CD14-positive monocyte (primary cell): ENCODE measurements at regions not wholly inside any gene's neighbourhood (a gene's known extent, or its start where the extent isn't known, plus 50 kb on each side); places are given as distances from the start of the nearest gene placed in this dataset.

ENCODE experiments used
- DNase-seq, 3 donors: peaks; one replicate each; pipeline ENCODE4 v3.0.0-alpha.2; 2011 to 2022
- H2AFZ ChIP-seq: 2 replicates; pipeline ENCODE4 v1.6.0; 2012; ENCODE audit warnings: mild to moderate bottlenecking, low read depth, low read length, inconsistent platforms; ENCODE audit not compliant: insufficient read depth, poor library complexity, severe bottlenecking
- H3K27ac ChIP-seq, 2 donors: 1 replicate in 1 of 2; 2 replicates in 1 of 2; pipeline ENCODE4 v1.5.1; 2012 to 2013; ENCODE audit warnings: low read length in 2 of 2, control low read depth in 1 of 2, inconsistent platforms in 1 of 2, low read depth in 1 of 2, mild to moderate bottlenecking in 1 of 2
- H3K27me3 ChIP-seq, 2 donors: one replicate each; pipeline versions ENCODE4 v1.6.0 to v1.6.1; 2011 to 2013; ENCODE audit warnings: low read length in 2 of 2; ENCODE audit not compliant: control insufficient read depth in 2 of 2, insufficient read depth in 2 of 2
- H3K36me3 ChIP-seq, 2 donors: replicated peaks in 1 of 2; 1 replicate in 1 of 2; 2 replicates in 1 of 2; pipeline versions ENCODE4 v1.5.1 to v1.6.1; 2012 to 2013; ENCODE audit warnings: low read length in 2 of 2, control low read depth in 1 of 2, inconsistent platforms in 1 of 2, mild to moderate bottlenecking in 1 of 2; ENCODE audit not compliant: insufficient read depth in 2 of 2, control insufficient read depth in 1 of 2
- H3K4me1 ChIP-seq, 2 donors: 1 replicate in 1 of 2; 2 replicates in 1 of 2; pipeline versions ENCODE4 v1.5.1 to v1.6.1; 2012 to 2013; ENCODE audit warnings: low read length in 2 of 2, control low read depth in 1 of 2, inconsistent platforms in 1 of 2, mild to moderate bottlenecking in 1 of 2, moderate library complexity in 1 of 2; ENCODE audit not compliant: insufficient read depth in 2 of 2, control insufficient read depth in 1 of 2
- H3K4me2 ChIP-seq: replicated peaks from 2 replicates; pipeline ENCODE3; 2012; ENCODE audit warnings: low read length, moderate library complexity, mild to moderate bottlenecking; ENCODE audit not compliant: poor library complexity, severe bottlenecking; ENCODE audit errors: extremely low read depth
- H3K4me3 ChIP-seq, 3 experiments: fragments of 200-600 bp in 1 of 3; sonication (generic) in 1 of 3; replicated peaks in 1 of 3; 1 replicate in 2 of 3; 2 replicates in 1 of 3; pipeline ENCODE4 v1.5.1; 2011 to 2013; ENCODE audit warnings: low read length in 3 of 3, mild to moderate bottlenecking in 3 of 3, control low read depth in 2 of 3, low read depth in 2 of 3, inconsistent platforms in 1 of 3, moderate library complexity in 1 of 3
- H3K79me2 ChIP-seq: 2 replicates; pipeline ENCODE4 v1.6.0; 2012; ENCODE audit warnings: mild to moderate bottlenecking, control low read depth, inconsistent platforms, low read length, moderate library complexity; ENCODE audit not compliant: insufficient read depth
- H3K9ac ChIP-seq: 2 replicates; pipeline ENCODE4 v1.6.0; 2017; ENCODE audit warnings: low read length, mild to moderate bottlenecking; ENCODE audit not compliant: insufficient read depth, poor library complexity, severe bottlenecking
- H3K9me3 ChIP-seq, 2 donors: replicated peaks in 1 of 2; 1 replicate in 1 of 2; 2 replicates in 1 of 2; pipeline versions ENCODE4 v1.5.1 to v1.6.1; 2012 to 2013; ENCODE audit warnings: low read length in 2 of 2, control low read depth in 1 of 2; ENCODE audit not compliant: control insufficient read depth in 1 of 2, insufficient read depth in 1 of 2
- H4K20me1 ChIP-seq: 2 replicates; pipeline ENCODE4 v1.6.0; 2012; ENCODE audit warnings: mild to moderate bottlenecking, low read length, control low read depth, moderate library complexity; ENCODE audit not compliant: insufficient read depth
- H3K27ac Mint-ChIP-seq, 7 donors: one replicate each; pipeline ENCODE4 v1.8.0; 2020; ENCODE audit warnings: mild to moderate bottlenecking in 7 of 7, mixed read lengths in 7 of 7, moderate library complexity in 6 of 7, inconsistent platforms in 2 of 7
- H3K27me3 Mint-ChIP-seq, 3 donors: one replicate each; pipeline ENCODE4 v1.8.0; 2021 to 2022; ENCODE audit warnings: low read depth in 3 of 3, mild to moderate bottlenecking in 3 of 3, mixed read lengths in 3 of 3, moderate library complexity in 3 of 3, inconsistent platforms in 1 of 3
- H3K36me3 Mint-ChIP-seq, 2 donors: one replicate each; pipeline ENCODE4 v1.8.0; 2020; ENCODE audit warnings: mixed read lengths in 2 of 2, inconsistent platforms in 1 of 2, mild to moderate bottlenecking in 1 of 2
- H3K4me1 Mint-ChIP-seq: one replicate; pipeline ENCODE4 v1.8.0; 2020; ENCODE audit warnings: mild to moderate bottlenecking, mixed read lengths
- H3K4me3 Mint-ChIP-seq, 2 donors: one replicate each; pipeline ENCODE4 v1.8.0; 2020; ENCODE audit warnings: mild to moderate bottlenecking in 2 of 2, mixed read lengths in 2 of 2, moderate library complexity in 1 of 2
- H3K9me3 Mint-ChIP-seq, 7 donors: one replicate each; pipeline ENCODE4 v1.8.0; 2020 to 2022; ENCODE audit warnings: mixed read lengths in 7 of 7, mild to moderate bottlenecking in 6 of 7, moderate library complexity in 6 of 7, inconsistent platforms in 2 of 7
- WGBS: methylation state at CpG from one replicate; pipeline ENCODE4 v1.1.5; 2013; ENCODE audit warnings: missing lambda C conversion rate; ENCODE audit not compliant: insufficient coverage; 5-methylcytosine and 5-hydroxymethylcytosine counted together
- intact Hi-C, 2 donors: fragments of 100-400 bp; cut with micrococcal nuclease; formaldehyde crosslinking; loops; one replicate each; pipeline versions ENCODE4 v1.15.0 to v1.15.1; 2023
- TF ChIP-seq, protein P1 (sequence below): fragments of 200-600 bp; IDR thresholded peaks from one replicate; pipeline ENCODE4 v1.8.0; 2022; ENCODE audit warnings: antibody characterized with exemption, mild to moderate bottlenecking

DNA sequence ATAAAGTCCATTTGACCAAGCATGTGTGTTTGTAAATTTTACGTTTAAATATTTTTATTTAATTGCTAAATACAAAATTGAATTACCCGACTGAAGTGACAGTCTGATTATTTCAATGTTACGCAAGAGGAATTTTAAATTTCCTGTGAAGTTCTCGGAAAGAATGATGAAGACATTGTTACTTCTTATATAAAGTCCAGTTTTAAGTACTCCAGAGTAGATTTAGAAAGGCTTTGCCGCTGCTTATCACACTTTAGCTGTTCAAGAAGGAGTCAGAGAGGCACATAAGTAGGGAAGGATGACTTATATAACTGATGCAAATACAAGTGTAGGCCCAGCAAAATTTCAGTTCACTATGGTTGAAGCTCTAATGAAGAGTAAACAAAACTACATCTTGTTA is 265.1 kb upstream of the CITED2 start:
- 0% methylated on average over 1 of the region's 5 CpGs for WGBS
- peaks cover 58 to 68% of the 10 kb centered on the region in 2 donors for H3K4me1 ChIP-seq
- H3K4me3 Mint-ChIP-seq, result peak overlapping the region in 1 of 2 donors; percentile 75

DNA sequence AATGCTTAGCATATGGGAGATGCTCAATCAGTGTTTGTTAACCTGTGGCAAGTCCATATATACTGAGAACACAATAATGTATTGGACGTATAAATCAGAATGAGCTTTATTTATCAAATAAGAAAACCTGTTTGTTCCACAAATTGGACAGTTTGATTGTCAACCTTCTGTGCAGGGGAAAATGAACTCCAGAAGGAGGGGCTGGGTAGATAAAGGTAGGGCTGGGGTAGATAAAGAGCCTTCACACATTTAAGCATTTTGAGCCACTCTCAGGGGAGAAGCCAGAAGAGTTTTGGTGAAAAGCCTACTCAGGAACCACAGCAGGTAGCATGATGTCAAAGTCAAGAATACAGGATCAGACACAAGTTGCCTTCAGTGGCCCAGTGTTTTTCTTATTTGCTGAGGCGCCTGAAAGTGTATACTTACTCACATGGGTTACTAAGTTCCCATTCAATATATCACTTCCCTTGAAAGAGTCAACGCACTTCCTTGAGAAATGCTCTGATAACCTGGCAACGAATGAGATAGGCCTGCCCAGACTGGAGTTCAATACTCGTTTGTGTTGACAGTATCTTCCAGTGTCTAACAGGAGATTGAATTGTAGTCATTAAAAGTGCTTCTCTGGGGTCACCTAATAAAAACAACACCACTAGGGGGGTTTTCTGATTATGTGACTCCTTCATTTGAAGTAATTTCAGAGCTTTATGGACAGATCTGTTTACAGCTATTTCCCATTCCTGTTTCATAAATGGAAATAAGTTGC is 263.9 kb upstream of the CITED2 start:
- Histone ChIP-seq H3K27ac (peak overlapping the region in 1 of 2 donors; percentile 71), H3K4me3 (no peak overlapping the region), H3K4me1 (peaks cover 48 to 56% of the 10 kb centered on the region in 2 donors), H3K79me2 (no peaks in the 10 kb centered on the region), H3K36me3 (no peaks in the 10 kb centered on the region), H3K9ac (no peak overlapping the region), H3K9me3 (no peaks in the 10 kb centered on the region), H2AFZ (no peak overlapping the region), H3K27me3 (no peaks in the 10 kb centered on the region), H3K4me2 (no peak overlapping the region), H4K20me1 (no peaks in the 10 kb centered on the region)
- Mint-ChIP-seq H3K27ac (peak overlapping the region; percentile 21 to 76 (median 48)), H3K36me3 (no peaks in the 10 kb centered on the region), H3K27me3 (peaks cover 0 to 3% (median 0%) of the 10 kb centered on the region in 3 donors), H3K4me1 (peaks cover 59% of the 10 kb centered on the region), H3K4me3 (no peak overlapping the region), H3K9me3 (peaks cover 0 to 5% (median 3%) of the 10 kb centered on the region in 7 donors)
- peak in 1 of 3 donors; percentile 25 for DNase-seq
- 40% methylated on average over 1 of the region's 5 CpGs for WGBS
- intact Hi-C loops, result loop anchor here in 1 of 2 donors (10.0 kb wide), 1 partner anchor 264 kb away; the partner anchor contains the start of gene CITED2
- TF ChIP-seq, protein P1, sequence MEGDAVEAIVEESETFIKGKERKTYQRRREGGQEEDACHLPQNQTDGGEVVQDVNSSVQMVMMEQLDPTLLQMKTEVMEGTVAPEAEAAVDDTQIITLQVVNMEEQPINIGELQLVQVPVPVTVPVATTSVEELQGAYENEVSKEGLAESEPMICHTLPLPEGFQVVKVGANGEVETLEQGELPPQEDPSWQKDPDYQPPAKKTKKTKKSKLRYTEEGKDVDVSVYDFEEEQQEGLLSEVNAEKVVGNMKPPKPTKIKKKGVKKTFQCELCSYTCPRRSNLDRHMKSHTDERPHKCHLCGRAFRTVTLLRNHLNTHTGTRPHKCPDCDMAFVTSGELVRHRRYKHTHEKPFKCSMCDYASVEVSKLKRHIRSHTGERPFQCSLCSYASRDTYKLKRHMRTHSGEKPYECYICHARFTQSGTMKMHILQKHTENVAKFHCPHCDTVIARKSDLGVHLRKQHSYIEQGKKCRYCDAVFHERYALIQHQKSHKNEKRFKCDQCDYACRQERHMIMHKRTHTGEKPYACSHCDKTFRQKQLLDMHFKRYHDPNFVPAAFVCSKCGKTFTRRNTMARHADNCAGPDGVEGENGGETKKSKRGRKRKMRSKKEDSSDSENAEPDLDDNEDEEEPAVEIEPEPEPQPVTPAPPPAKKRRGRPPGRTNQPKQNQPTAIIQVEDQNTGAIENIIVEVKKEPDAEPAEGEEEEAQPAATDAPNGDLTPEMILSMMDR, result no peak

More for the DNA sequence above, 265.1 kb upstream of the CITED2 start:
- H3K9me3 ChIP-seq, result no peaks in the 10 kb centered on the region
- H3K4me1 Mint-ChIP-seq, result peaks cover 70% of the 10 kb centered on the region
- H3K9me3 Mint-ChIP-seq, result peaks cover 0 to 4% (median 3%) of the 10 kb centered on the region in 7 donors
- TF ChIP-seq, protein P1, result no peak
- H2AFZ ChIP-seq, result peak overlapping the region; percentile 31
- no peaks in the 10 kb centered on the region for H3K36me3 Mint-ChIP-seq
- peak overlapping the region in 1 of 2 donors; percentile 79 for H3K27ac ChIP-seq
- H3K27ac Mint-ChIP-seq, result peak overlapping the region; percentile 76 to 89 (median 85)
- H3K27me3 Mint-ChIP-seq, result peaks cover 0 to 2% (median 0%) of the 10 kb centered on the region in 3 donors
- no peaks in the 10 kb centered on the region for H3K79me2 ChIP-seq
- H4K20me1 ChIP-seq, result no peaks in the 10 kb centered on the region
- intact Hi-C loops, result loop anchor here in 1 of 2 donors (10.0 kb wide), 1 partner anchor 265 kb away; the partner anchor contains the start of gene CITED2
- DNase-seq, result peak in 1 of 3 donors; percentile 29
- H3K36me3 ChIP-seq, result no peaks in the 10 kb centered on the region
- H3K9ac ChIP-seq, result no peak overlapping the region
- H3K4me2 ChIP-seq, result peak overlapping the region; percentile 49
- peak overlapping the region in 1 of 3 experiments; percentile 68 for H3K4me3 ChIP-seq
- no peaks in the 10 kb centered on the region for H3K27me3 ChIP-seq
